A673 (cell line): ENCODE measurements at regions not wholly inside any gene's neighbourhood (a gene's known extent, or its start where the extent isn't known, plus 50 kb on each side); places are given as distances from the start of the nearest gene placed in this dataset.

ENCODE experiments used
- BruUV-seq: library from RNA; stranded (reverse); fragments of 400-500 nt; replicated peaks from 2 replicates; lab custom pipeline; 2021; lab: Mats Ljungman, UMichigan
- CTCF ChIA-PET: fragments of 300-600 bp; sonication (Branson Sonifier 250); formaldehyde crosslinking; loops from one replicate; lab custom pipeline; 2022; ENCODE audit warnings: antibody characterized with exemption; lab: Charles Lee
- POLR2A ChIA-PET: fragments of 300-600 bp; sonication (Branson Sonifier 250); formaldehyde crosslinking; loops from one replicate; lab custom pipeline; 2022; ENCODE audit warnings: antibody characterized with exemption; ENCODE audit not compliant: low non-redundant PET; lab: Charles Lee
- DNase-seq: peaks from one replicate; pipeline ENCODE4 v3.0.0-alpha.2; 2015; ENCODE audit warnings: low spot score
- H3K27ac ChIP-seq: fragments of 200-600 bp; sonication (generic); 2 replicates; pipeline ENCODE4 v1.5.1; 2016; ENCODE audit warnings: mixed run types, low read depth, mild to moderate bottlenecking, mixed read lengths, antibody characterized with exemption, low read length; ENCODE audit not compliant: poor library complexity, severe bottlenecking
- H3K27me3 ChIP-seq: fragments of 200-600 bp; sonication (generic); replicated peaks from 2 replicates; pipeline ENCODE4 v1.6.1; 2017; ENCODE audit warnings: mixed run types, low read depth, mild to moderate bottlenecking, mixed read lengths, antibody characterized with exemption, low read length; ENCODE audit not compliant: insufficient read depth, poor library complexity
- H3K36me3 ChIP-seq: fragments of 200-600 bp; sonication (generic); 2 replicates; pipeline ENCODE4 v1.6.1; 2016; ENCODE audit warnings: mixed run types, mild to moderate bottlenecking, mixed read lengths, antibody characterized with exemption, low read length; ENCODE audit not compliant: insufficient read depth, poor library complexity, severe bottlenecking
- H3K4me1 ChIP-seq: fragments of 200-600 bp; sonication (generic); 2 replicates; pipeline ENCODE4 v1.6.1; 2017; ENCODE audit warnings: mixed run types, mild to moderate bottlenecking, mixed read lengths, antibody characterized with exemption, low read length; ENCODE audit not compliant: insufficient read depth, poor library complexity, severe bottlenecking
- H3K4me3 ChIP-seq: fragments of 200-600 bp; sonication (generic); 2 replicates; pipeline ENCODE4 v1.5.1; 2016; ENCODE audit warnings: low read depth, mixed run types, mild to moderate bottlenecking, mixed read lengths, low read length; ENCODE audit not compliant: poor library complexity, severe bottlenecking
- H3K9me3 ChIP-seq: fragments of 200-600 bp; sonication (generic); 2 replicates; pipeline ENCODE4 v1.6.1; 2016; ENCODE audit warnings: mixed run types, low read depth, mild to moderate bottlenecking, mixed read lengths, antibody characterized with exemption, low read length; ENCODE audit not compliant: poor library complexity, severe bottlenecking
- CTCF ChIP-seq: fragments of 300-800, 200-600 bp; sonication (generic); conservative IDR thresholded peaks from 2 replicates; pipeline ENCODE4 v1.5.1; 2017; ENCODE audit warnings: low read depth, mild to moderate bottlenecking, antibody characterized with exemption, low read length, moderate library complexity, mixed read lengths
- EZH2 ChIP-seq: fragments of 200-600 bp; sonication (generic); IDR thresholded peaks from 2 replicates; pipeline ENCODE4 v1.6.1; 2017; ENCODE audit warnings: borderline replicate concordance, low read depth, mild to moderate bottlenecking, mixed read lengths, antibody characterized with exemption, low read length; ENCODE audit not compliant: poor library complexity, severe bottlenecking
- intact Hi-C: fragments of 100-400 bp; cut with micrococcal nuclease; formaldehyde crosslinking; loops from one replicate; pipeline ENCODE4 v1.10.0; 2022; ENCODE audit not compliant: unreplicated experiment

GRCh38 chr16:6499413-6499812, 833.2 kb upstream of the RBFOX1 start:
- TF ChIP-seq CTCF (no peak), EZH2 (no peak)
- Histone ChIP-seq H3K9me3 (peaks cover 3% of the 10 kb centered on the region), H3K36me3 (no peaks in the 10 kb centered on the region), H3K4me3 (no peak overlapping the region), H3K27ac (no peak overlapping the region), H3K4me1 (no peaks in the 10 kb centered on the region), H3K27me3 (no peaks in the 10 kb centered on the region)
- BruUV-seq: no TSS peak
- CTCF ChIA-PET: no interaction called here
- DNase-seq: no peak
- POLR2A ChIA-PET: no interaction called here
- intact Hi-C loops: no loop called here

- Histone ChIP-seq H3K27ac (no peak overlapping the region), H3K4me1 (no peaks in the 10 kb centered on the region), H3K9me3 (peaks cover 3% of the 10 kb centered on the region), H3K4me3 (no peak overlapping the region), H3K27me3 (no peaks in the 10 kb centered on the region), H3K36me3 (no peaks in the 10 kb centered on the region)
- TF ChIP-seq CTCF: no peak
- TF ChIP-seq EZH2: no peak
- no peak for DNase-seq
- intact Hi-C loops: no loop called here
- POLR2A ChIA-PET: no interaction called here
- BruUV-seq: no TSS peak
- CTCF ChIA-PET: no interaction called here
These were observed 833.8 kb upstream of the RBFOX1 start for GRCh38 chr16:6498858-6499257.

- H3K36me3 ChIP-seq: no peaks in the 10 kb centered on the region
- H3K4me3 ChIP-seq: no peak overlapping the region
- H3K27me3 ChIP-seq: no peaks in the 10 kb centered on the region
- TF ChIP-seq CTCF (no peak), EZH2 (no peak)
- BruUV-seq: no TSS peak
- ChIA-PET POLR2A (no interaction called here), CTCF (no interaction called here)
- no peaks in the 10 kb centered on the region for H3K4me1 ChIP-seq
- intact Hi-C loops: no loop called here
- H3K9me3 ChIP-seq: no peaks in the 10 kb centered on the region
- no peak overlapping the region for H3K27ac ChIP-seq
- no peak for DNase-seq
These were observed 835.6 kb upstream of the RBFOX1 start for GRCh38 chr16:6496996-6497395.
